RWPE1 (cell line): ENCODE measurements at regions not wholly inside any gene's neighbourhood (a gene's known extent, or its start where the extent isn't known, plus 50 kb on each side); places are given as distances from the start of the nearest gene placed in this dataset.
"Not testable (repeated sequence)": the region's sequence is repeated elsewhere in the genome, so short reads cannot be mapped to it uniquely, and the experiment has no call there.

Experiments used
- CTCF ChIA-PET: fragments of 350-600 bp; sonication (Branson Sonifier 250); formaldehyde crosslinking; extraction: SDS; loops from one replicate; lab custom pipeline; 2021; lab: Yijun Ruan, JAX
- POLR2A ChIA-PET: fragments of 400-600 bp; formaldehyde crosslinking; extraction: SDS; loops from one replicate; lab custom pipeline; 2020; ENCODE audit warnings: antibody characterized with exemption; ENCODE audit not compliant: low non-redundant PET; lab: Yijun Ruan, JAX
- DNase-seq: peaks from one replicate; pipeline ENCODE4 v3.0.0; 2012; ENCODE audit warnings: low spot score
- H3K27ac ChIP-seq: fragments of 450-650 bp; 2 replicates; pipeline ENCODE4 v1.5.1; 2017
- TF ChIP-seq, protein P1 (sequence below): fragments of 450-650 bp; conservative IDR thresholded peaks from 2 replicates; pipeline ENCODE4 v1.5.1; 2017; ENCODE audit warnings: low read depth, mild to moderate bottlenecking

DNA sequence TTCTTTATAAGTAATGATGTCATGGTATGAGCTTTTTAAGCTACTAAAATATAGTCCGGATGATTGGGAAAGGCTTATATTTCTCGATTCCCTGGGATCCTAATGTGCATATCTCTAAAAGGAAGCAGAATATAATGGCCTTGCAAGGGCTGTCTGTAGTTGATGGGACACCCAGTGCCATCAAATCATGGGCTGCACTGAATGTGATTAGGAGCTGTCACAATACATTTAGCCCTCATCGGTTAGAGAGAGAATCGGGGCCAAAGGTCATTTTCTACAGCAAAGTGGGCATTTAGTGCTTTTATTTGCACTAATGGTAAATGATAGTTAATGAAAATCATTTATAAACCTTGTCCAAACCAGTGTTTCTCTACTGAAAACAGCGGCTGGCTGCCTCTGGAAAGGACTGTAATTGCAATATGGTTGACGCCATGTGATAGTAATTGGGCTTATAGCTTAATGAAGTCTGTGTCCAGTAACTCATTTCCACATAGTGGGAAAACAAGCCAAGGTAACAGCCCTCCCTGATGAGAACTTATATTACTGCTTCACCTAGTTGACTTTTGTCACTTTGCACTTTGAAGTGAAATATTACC is 265.0 kb upstream of the AZI2 start:
- no peak overlapping the region for H3K27ac ChIP-seq
- DNase-seq, result no peak
- TF ChIP-seq, protein P1, sequence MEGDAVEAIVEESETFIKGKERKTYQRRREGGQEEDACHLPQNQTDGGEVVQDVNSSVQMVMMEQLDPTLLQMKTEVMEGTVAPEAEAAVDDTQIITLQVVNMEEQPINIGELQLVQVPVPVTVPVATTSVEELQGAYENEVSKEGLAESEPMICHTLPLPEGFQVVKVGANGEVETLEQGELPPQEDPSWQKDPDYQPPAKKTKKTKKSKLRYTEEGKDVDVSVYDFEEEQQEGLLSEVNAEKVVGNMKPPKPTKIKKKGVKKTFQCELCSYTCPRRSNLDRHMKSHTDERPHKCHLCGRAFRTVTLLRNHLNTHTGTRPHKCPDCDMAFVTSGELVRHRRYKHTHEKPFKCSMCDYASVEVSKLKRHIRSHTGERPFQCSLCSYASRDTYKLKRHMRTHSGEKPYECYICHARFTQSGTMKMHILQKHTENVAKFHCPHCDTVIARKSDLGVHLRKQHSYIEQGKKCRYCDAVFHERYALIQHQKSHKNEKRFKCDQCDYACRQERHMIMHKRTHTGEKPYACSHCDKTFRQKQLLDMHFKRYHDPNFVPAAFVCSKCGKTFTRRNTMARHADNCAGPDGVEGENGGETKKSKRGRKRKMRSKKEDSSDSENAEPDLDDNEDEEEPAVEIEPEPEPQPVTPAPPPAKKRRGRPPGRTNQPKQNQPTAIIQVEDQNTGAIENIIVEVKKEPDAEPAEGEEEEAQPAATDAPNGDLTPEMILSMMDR, result no peak
- ChIA-PET CTCF (interaction anchor here (0.5 kb wide), 1 partner anchor 11 kb away, joined by 3 read pairs; no protein-coding TSS in a partner anchor), POLR2A (no interaction called here)

DNA sequence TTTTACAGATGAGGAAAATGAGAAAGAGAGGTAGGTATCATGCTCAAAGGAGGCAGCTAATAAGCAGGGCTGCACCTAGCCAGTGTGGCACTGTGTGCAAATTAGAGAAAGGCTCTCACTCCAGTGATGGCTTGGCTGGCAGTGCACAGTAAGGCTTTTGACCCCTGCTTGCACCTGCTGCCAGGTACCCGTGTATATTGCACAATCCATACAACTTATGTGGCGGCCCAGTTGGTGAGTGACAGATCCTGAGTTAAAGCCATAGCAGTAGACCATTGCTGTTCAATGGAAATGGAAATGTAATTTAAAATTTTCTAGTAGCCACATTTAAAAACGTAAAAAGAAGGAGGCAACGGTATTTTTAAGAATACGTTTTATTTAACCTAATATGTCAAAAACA is 266.4 kb upstream of the AZI2 start:
- TF ChIP-seq, protein P1, result no peak
- POLR2A ChIA-PET, result no interaction called here
- CTCF ChIA-PET, result no interaction called here
- no peak overlapping the region for H3K27ac ChIP-seq
- DNase-seq, result no peak

DNA sequence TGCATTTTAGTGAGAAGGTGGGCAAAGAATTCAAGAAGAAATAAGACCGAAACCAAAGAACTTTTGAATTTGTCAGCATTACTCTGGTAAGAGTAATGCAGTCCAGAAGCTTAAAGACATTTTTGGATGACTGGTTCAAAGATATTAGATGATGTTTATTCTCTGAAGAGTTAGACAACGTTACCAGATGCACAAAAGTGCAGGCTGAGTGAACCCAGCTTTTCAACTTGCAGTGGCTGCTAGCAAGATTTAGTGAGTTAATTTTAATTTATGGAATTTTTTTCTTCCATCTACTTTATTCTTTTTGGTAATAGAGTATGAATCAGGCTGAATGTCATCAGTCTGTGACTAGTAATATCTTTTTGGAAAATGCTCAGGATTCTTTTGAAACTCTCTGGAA is 267.3 kb upstream of the AZI2 start:
- DNase-seq, result no peak
- CTCF ChIA-PET, result no interaction called here

DNA sequence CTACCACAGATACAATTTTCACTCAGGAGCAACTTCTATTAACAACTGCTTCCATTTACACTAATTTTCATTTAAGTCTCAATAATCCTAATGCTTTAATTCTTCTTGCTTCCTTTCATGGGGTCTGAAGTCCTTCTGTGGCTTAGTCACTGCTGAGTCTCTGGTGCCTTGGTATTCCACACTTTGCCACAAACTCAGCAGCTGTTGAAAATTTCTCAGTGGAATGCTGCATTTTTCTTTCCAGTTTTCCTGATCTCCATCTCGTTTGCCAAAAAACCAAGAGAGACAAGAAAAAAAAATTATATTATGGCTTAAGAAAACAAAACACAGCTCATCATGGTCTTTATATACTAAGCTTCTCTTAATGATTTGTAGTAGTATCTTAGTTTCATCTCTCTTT is 269.2 kb upstream of the AZI2 start:
- CTCF ChIA-PET, result interaction anchor here (0.6 kb wide), 1 partner anchor 12 kb away, joined by 4 read pairs; no protein-coding TSS in a partner anchor
- no peak overlapping the region for H3K27ac ChIP-seq
- POLR2A ChIA-PET, result no interaction called here
- no peak for DNase-seq
- TF ChIP-seq, protein P1, result no peak

More for the DNA sequence above, 267.3 kb upstream of the AZI2 start:
- no peak overlapping the region for H3K27ac ChIP-seq
- POLR2A ChIA-PET, result no interaction called here
- TF ChIP-seq, protein P1, result no peak

DNA sequence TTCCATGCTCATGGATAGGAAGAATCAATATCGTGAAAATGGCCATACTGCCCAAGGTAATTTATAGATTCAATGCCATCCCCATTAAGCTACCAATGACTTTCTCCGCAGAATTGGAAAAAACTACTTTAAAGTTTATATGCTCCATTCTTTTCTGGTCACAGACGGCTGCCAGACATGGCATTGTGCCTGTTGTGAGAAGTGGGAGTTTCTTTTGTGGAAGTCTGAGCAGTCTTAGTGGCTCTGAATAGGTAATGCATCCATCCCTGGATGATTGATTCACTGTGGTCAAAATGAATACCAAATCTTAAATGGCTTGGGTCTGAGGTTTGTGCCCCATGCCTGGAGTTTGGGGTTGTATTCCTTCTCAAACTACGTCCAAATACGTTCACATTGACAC is 274.5 kb upstream of the AZI2 start:
- CTCF ChIA-PET, result no interaction called here
- no peak overlapping the region for H3K27ac ChIP-seq
- DNase-seq, result no peak
- TF ChIP-seq, protein P1, result no peak
- POLR2A ChIA-PET, result no interaction called here

DNA sequence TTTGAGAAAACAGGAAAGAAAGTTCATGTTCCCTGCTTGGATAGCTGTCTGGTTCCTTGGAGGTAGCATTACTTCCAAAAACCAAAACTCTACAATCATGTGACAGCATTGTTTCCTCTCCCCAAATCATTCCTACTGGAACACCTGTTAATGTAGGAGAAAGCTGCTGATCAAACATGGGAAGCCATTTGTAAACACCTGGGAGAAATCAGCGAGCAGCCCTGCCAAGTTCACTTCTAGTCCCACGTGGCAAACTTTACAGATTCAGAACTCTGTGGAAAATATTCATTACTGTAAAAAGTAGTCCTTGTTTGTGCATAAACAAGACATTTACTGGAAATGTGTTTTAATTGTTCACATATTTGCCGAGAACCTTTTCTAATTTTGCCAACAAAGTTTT is 275.5 kb upstream of the AZI2 start:
- H3K27ac ChIP-seq, result no peak overlapping the region
- CTCF ChIA-PET, result no interaction called here
- POLR2A ChIA-PET, result no interaction called here
- no peak for DNase-seq
- TF ChIP-seq, protein P1, result no peak

DNA sequence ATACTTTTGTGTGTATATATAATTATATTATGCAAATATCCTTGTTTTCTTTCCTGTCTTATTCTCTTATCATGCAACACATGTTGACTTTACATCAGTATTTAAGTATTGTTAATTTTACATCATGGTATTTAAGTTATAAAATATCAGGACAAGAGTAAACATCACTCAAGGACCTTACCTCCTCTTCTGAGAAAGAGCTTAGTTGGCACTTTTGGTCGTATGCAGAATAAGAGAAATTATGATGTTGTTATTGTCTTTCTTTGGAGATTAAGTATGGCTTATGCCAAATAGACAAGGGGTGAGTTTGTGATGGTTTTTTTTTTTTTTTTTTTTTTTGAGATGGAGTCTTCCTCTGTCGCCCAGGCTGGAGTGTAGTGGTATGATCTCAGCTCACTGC is 279.2 kb upstream of the AZI2 start:
- H3K27ac ChIP-seq, CTCF ChIA-PET, POLR2A ChIA-PET, DNase-seq: not testable (repeated sequence)
